NCI-H1436 treated with DMSO at 0.1 percent for 48 hours (cell line): ENCODE measurements at regions not wholly inside any gene's neighbourhood (a gene's known extent, or its start where the extent isn't known, plus 50 kb on each side); places are given as distances from the start of the nearest gene placed in this dataset.

Experiments
- DNase-seq: peaks from one replicate; lab custom pipeline; 2025; lab: John Stamatoyannopoulos, UW

DNA sequence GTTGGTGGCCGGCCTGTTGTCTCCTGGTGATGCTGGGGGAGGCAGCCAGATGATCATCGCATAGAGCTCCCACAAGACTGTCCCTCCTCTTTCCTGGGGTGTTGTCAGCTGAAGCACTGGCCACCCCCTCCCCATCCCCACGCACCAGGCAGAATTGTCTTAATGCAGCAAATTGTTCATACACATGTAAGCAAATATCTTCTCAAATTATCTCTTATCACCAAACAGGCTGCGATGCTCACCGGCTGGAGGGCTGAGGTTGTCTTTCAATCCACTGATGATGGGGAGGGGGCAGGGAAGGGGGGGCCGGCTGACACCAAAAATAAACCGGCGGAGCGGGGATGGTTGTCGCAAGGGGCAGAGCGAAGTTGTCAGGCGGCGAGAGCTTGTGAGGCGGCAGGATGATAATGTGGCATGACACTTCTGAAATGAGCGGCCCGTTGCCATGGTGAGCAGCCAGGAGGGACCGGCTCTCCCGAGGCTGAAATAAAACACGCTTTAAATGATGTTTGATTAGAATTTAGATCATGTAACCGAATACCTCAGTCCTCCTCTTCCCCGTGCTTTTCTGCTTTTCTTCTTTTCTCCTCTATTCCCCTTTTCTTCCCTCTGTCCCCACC lies 59.8 kb downstream of the MRM1 start:
- DNase-seq, result peak; percentile 85

DNA sequence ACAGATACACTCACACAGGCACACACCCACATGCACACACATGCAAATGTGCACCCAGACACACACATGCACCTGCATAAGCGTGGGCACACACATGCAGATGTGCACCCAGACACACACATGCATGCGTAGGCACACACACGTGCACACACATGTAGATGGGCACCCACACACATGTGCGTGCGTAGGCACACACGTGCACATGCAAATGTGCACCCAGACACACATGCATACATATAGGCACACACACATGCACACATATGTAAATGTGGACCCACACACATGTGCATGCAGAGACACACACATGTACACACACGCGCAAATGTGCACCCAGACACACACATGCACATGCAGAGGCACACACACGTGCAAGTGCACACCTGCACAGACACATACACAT lies 60.3 kb downstream of the MRM1 start:
- DNase-seq, result no peak

DNA sequence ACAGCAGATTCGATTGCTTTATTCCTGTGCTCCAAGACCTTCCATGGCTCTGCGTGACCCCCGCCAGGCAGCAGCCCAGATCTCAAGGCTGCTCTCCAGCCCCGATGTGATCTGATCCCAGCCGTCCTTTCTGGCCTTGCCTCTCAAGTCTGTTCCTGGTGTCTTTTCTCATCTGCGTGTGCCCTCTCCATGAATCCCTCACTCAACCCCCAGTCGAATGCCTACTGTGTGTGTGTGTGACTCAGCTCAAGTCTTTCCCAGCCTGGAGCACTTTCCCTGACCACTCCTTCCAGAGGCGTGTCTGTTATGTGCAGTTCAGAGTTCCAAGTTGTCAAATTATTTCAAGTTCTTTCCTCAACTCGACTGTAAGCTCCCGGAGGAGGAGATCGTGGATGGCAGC lies 64.0 kb downstream of the MRM1 start:
- no peak for DNase-seq

DNA sequence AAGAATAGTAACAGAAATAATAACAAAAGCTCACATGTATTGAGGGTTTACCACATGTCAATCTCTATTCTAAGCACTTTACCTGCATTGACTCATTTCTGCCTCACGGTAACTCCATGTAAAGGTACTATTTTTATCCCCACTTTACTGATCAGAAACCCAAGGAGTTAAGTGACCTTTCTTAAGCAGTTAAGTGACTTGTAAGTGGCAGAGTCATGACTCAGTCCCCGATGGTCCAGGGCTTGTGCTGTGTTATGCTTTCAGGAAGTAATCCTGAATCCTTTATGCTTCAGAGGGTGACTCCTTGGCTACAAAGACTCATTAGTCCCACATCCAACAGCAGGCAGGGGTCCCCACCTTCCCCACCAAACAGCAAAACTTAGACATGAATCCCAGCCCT lies 66.5 kb downstream of the MRM1 start:
- DNase-seq, result no peak

DNA sequence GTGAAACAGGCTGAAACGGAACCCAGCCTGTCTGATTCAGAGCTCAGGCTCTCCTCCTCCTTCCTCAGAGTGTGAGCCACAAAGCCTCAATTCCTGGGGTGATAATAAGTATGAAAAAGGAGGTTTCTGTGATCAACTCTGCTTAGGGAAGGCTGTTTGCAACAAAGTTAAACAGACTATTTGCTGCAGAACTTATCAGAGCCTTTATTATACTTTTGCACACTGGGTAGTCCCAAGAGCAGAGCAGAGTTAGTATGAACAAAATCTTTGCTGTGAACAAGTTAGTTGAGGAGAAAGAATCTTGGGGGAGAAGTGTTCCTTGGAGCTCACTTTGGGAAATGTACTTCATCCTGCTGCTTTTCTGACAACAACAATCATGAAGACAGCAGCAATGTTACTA lies 67.4 kb downstream of the MRM1 start:
- DNase-seq, result no peak

DNA sequence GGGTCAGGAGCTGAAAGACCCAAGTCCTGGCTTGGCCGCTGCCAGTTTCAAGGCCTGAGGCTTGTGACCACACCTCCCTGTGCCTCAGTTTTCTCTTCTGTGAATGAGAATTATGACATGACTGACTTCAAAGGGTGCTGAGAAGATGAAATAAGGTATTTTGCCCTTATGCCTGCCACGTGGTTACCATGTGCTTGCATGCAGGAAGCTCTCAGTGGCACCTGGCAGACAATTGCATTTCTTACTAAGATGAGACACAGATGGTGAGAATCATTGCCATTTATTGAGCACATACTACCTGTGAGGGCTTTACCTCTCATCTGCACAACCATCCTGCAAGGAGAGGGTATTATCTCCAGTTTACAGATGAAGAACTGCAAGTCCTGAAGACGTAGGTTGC lies 69.8 kb downstream of the MRM1 start:
- DNase-seq, result no peak

DNA sequence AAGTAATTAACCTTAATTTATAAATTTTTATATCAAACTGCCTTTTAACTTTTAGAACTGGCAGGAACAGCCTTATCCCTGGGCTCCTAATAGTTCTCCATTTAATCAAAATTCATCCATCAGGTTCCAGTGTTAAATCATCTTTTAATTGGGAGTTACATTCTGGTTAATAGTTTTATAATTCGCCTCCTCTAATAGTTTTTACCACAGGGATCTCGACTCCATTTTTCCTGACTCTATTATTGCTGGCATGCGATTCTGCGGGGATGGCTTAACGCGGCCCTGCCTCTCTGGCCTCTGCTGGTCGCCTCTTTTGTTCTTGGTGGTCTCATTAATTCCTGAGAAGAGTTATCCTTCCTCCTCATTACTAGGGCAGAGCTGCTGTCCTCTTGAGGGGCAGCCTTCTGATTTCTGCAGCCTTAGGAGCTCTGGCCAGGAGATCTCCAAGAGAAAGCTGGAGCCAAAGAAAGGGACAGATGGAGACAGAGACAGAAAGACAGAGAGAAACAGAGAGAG lies 71.1 kb downstream of the MRM1 start:
- DNase-seq, result no peak

DNA sequence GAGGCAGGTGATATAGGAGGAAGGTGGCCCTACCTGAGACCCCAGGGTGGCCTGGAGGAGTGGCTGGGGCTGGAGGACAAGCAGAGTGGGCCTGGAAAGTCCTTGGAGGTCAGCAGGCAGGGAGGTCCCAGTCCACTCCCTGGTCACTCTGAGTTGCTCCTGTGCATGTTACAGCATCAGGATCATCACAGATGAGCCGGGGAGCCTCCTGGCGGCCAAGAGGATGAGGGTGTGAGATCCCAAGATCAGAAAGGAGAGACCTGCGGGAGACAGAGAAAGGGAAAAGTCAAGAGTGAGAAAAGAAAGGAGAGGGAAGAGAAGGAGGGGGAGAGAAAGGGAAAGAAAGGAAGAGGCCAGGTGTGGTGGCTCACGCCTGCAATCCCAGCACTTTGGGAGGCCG lies 71.7 kb downstream of the MRM1 start:
- DNase-seq, result no peak

DNA sequence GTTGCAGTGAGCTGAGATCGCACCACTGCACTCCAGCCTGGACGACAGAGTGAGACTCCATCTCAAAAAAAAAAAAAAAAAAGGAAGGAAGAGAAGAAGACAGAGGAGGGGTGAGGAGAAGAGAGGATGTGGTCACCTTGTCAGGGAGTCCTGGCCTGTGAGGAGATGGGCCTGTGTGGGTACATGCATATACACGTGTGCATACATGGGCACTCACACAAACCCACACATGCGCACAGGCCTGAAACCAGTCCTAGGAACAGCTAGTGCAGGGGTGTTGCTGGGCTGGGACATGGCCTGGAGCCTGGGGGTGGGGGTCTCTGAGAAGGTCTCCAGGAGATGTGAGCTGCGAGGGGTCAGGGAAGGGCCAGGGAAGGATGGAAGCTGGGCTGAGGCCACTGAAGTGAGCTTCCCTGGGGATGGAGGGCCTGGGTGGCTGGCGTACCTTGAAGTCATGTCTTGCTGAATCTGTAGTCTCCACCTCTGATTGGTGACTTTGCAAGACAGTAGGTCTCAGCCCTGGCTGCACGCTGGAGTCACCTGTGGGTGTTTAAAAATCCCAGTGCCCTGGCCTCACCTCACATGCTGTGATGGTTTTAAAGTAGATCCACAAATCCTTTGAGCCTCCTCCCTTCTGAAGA lies 72.4 kb downstream of the MRM1 start:
- DNase-seq, result no peak

DNA sequence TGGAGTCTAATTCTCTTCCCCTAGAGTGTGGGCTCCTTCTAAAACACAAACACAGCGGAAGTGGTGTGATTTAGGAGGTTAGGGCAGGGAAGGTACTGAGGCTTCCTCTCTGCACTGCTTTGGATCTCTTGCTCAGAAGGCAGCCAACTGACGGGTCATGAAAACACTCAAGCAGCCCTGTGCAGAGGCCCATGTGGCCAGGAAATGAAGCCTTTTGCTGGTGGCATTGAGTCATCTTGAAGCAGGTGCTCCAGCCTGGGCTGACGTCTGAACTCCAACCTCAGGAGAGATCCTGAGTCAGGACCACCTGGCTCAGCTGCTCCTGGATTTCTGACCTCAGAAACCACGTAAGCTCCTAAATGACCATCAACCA lies 72.9 kb downstream of the MRM1 start:
- no peak for DNase-seq

DNA sequence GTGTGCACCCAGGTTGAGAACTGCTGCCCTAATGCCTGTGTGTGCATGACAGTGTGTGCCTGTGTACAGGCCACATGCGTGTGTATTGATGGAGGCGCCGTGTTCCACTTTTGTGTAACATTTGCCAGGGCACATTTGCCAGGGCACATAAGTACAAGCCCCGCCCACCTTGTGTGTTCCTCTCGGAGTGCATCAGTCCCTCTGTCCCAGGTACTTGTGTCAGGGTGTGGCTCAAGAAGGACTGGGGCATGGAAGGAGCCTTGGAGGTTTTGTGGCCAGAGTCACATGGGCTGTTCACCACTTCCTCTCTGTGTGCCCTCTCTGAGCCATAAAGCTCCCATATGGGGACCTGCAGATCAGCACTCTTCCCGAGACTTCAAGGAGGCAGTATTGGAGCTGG lies 73.9 kb downstream of the MRM1 start:
- DNase-seq, result no peak

DNA sequence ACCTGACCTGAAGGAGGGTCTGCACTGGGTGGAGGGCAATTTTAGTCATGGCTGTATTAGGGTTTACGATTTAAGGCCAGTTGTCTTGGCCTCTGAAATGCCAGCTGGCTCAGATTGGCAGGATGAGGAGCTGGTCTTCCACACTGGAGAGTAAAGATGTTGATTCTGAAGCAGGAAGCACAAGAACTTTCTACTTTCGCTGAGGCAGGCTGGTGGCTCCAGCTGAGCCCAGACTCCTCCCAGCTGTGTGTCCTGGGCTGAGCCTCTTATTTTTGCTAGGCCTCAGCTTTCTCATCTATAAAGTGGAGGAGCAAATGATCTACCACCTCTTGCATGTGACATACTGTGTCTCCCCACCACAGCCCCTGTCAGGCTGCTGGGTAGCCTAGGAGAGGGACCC lies 74.4 kb downstream of the MRM1 start:
- DNase-seq, result no peak

DNA sequence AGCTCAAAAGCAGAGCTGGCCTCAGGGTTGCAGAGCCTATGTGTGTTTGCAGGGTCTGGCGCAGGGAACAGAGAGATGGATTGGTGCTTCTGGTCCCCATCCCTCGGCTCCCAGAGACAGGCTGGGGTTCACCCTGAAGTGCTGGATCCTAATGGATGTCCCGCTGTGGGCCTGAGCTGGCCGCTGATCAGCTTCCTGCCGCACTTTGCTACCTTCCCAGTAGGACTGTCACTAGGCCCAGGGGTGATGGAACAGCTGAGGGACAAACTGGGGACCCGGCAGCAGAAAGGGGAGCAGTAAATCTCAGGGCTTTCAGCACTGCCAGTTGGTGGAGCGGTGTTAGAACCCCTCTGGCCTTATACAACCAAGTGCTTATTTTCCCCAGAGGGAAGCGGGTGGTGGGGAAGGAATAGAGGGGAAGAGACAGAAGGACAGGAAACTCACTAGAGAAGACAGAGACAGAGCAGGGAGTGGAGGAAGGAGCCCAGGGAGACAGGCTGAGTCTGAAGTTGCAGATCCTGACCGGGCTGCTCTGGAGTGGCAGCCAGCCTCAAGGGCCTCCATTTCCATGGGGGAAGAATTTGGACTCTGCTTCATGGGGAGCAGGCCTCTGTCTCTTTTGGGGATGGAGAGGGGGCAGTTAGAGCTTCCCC lies 78.6 kb downstream of the MRM1 start:
- no peak for DNase-seq

DNA sequence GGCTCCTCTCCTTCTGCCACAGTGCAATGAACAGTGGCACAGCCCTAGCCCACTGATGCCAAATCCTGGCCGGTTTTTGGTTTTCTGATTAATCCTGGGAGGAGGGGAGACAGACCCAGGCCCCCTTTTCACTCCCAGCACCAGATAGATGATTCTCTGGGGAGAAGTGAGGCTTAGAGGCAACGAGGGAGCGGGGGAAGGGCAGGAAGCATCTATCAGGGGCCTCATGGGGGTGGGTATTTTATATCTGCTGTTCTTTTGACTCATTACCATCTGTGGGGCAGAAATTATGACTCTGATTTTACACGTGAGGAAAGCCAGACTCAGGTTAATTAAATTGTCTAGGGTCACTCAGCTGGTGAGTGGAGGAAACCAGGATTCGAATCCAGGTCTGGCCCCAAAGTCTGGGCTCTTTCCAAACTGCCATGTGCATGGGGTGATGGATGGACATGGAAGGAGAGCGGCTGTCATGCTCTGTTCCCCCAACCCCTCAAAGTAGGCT lies 79.4 kb downstream of the MRM1 start:
- no peak for DNase-seq

DNA sequence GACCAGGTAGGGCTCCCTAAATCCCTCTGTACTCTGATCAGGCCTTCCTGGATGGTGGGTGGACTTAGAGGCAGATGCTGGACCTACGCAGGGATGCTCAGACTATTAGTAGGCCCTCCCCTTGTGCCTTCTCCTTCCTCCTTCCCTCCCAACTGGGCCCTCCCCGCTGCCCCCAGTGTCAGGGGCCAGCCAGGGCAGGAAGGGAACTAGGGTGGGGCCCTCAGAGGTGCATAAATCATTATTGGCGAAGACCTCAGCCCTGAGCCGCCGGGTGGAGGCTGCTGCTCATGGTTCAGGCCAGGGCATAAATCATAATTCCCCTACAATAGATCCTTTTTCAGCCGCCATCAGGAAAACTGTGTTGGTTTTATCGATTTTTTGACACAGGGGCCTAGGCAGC lies 81.4 kb downstream of the MRM1 start:
- no peak for DNase-seq

DNA sequence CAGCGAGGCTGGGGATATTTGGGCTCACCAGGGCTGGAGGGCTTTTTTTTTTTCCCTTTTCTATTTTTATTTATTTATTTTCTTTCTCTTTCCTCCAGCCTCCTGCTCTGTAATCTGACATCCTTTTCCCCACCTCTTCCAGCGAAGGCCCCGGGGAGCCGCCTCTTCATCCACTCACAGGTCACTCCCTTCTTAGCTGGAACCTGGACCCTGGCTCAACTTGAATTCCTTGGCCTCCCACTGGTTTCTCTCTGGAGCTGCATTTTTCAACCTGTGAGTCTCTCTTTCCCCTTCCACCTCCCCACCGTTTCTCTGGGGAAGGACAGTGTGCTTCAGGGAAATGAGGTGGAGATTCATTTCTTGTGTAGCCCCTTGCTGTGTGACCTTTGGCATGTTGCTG lies 82.0 kb downstream of the MRM1 start:
- DNase-seq, result no peak

DNA sequence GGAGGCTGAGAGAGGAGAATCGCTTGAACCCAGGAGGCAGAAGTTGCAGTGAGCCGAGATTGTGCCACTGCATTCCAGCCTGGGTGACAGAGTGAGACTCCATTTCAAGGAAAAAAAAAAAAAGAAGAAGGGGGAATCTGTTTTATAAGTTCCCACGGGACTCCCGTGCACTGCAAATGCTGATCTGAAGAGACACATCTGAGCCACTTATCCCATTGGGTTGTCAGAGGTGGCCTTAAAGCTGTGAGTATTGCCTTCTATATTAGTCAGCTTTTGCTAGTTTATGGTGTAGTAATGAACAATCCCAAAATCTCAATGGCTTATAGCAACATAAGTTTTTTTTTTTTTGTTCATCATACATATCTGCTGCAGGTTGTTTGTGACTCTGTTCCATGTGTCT lies 82.8 kb downstream of the MRM1 start:
- DNase-seq, result no peak

DNA sequence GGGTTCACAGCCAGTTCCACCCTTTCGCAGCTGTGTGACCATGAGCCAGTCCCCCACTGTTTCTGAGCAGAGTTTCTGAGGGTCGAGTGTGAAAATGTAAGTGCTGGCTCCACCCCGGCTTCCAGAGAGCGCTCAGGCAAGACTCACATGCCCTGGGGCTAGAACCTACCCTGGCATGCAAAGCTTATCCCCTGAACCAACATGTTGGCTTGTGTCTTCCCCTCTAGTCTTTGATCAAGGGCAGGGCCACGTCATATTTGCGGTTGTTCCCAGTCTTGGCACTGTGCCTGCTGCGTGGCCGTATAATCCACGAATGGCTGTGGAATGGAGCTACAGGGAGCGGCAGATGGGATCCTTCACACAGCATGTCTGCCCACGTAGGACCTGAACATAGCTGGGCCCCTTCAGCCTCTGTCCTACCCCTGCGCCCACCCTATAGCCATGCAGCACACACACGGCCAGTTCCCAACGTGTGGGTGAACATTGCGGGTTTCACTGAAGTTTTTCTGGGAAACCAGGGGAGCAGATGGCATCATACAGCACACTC lies 84.8 kb downstream of the MRM1 start:
- no peak for DNase-seq

DNA sequence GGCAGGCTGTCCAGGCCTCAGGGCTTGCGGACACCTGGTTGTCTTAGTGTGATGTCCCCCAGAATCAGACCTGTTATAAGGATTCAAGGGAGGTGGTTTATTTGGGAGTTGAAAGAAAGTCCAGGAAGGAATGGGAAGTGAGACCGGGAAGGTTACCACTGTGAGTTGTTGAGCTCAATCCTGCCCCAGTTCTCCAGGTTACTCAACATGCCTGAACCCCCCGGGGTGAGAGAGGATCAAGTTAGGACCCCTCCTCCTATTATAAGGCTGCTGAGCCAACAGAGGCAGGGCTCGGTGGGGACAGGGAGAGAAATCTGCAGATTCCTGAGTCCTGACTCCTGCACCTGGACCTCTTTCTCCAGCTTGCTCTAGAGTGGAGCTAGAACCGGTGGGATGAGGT lies 86.4 kb downstream of the MRM1 start:
- no peak for DNase-seq

DNA sequence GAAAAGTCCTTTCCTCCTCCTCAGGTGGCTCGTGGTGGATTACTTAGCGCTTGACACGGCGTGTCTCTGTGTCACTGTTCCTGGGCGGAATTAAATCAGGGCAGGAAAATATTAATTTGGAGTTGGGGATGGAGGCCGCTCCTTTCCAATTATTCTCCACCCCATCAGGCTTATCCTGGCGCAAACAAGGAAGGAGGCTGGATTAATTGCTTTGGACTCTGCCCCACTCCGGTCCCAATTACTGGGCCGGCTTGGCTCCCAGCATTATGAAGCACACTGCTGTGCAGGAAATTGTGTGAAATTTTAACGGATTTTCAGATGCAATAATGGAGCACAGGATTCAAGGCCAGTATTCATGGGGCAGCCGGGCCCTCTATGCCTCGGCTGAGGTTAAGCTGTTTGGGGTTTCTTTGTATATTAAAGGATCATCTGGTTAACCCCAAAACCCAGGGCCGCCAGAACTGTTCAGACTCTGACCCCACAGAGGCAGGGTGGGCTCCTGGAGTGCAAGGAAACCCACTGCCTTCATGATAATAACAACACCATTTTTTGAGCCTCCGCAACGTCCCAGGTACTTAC lies 87.8 kb downstream of the MRM1 start:
- DNase-seq, result no peak

DNA sequence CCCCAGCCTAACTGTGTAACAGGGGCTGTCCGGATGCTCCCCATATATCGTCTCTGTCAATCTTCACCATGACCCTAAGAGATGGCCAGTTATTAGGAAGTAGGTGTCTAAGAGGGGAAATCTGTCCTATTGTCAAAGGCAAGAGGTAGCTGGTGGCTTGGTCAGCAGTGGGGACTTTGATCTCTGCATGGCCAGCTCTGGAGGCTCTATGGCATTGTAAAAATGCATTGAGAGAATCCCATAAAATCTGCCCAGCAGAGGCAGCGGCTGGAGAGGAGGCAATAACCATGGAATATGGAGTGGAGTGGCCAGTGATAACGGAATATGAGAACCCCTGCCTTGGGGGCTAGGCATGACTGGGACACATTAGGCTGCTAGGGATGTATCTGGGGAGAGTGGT lies 88.8 kb downstream of the MRM1 start:
- DNase-seq, result no peak

DNA sequence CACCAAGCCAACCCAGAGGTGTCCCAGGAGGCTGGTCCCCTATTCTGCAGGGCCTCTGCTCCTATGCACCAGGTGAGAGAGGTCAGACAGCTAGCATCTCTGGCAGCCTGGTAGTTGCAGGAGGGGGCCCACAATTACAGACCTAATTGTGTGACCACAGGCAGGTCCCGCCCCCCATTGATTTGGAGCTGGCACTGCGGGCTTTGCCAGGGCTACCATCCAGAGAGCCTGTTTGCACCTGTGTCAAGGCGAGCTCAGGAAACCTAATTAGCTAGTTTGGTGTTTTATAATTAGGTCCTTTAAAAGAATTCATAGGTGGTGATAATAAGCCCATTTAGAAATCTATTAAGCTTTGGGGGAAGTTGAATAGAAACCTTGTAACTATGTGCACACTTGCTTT lies 90.2 kb downstream of the MRM1 start:
- DNase-seq, result peak; percentile 71

DNA sequence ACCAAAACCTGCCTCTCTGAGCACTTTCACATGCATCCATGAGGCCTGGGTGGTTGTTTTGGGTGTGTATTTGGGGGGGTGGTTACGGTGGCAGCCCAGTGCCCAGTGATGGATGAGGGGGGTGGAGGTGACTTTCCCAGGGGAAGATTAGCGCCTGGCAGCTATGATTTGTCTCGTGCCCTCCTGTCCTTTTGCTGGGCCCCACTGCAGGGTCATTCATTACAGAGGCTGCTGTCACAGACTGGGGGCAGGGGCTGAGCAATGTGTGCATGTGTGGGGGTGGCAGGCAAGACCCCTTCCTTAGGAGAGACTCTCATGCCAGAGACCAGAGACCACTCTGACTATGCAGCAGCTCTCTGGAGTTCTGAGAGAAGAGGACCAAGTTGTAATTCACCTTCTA lies 93.7 kb downstream of the MRM1 start:
- DNase-seq, result no peak
